Erythroblast (primary cell): ENCODE measurements at regions not wholly inside any gene's neighbourhood (a gene's known extent, or its start where the extent isn't known, plus 50 kb on each side); places are given as distances from the start of the nearest gene placed in this dataset.

Experiments used
- DNase-seq, 2 experiments: peaks; one replicate each; lab custom pipeline; 2025; lab: John Stamatoyannopoulos, UW
- GATA1 ChIP-seq: IDR thresholded peaks from 2 replicates; pipeline ENCODE4 v1.6.1; 2011; ENCODE audit warnings: low read depth, mild to moderate bottlenecking, control low read depth, low read length, moderate library complexity
- POLR2A ChIP-seq: IDR thresholded peaks from 2 replicates; pipeline ENCODE4 v1.6.1; 2011; ENCODE audit warnings: mild to moderate bottlenecking, low read length

DNA sequence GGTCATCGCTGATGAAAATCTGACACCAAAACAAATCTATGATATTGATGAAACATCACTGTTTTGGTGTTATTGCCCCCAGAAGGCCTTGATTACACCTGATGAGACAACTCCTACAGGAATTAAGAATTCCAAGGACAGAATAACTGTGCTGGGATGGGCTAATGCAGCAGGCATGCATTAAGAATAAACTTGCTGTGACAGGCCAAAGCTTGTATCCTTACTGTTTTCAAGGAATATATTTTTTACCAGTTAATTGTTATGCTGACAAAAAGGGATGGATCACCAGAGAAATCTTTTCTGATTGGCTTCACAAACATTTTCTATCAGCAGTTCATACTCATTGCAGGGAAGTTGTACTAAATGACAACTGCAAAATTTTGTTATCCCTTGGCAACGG, 278.2 kb downstream of the IKZF2 start:
- DNase-seq = no peak
- TF ChIP-seq GATA1 = no peak

DNA sequence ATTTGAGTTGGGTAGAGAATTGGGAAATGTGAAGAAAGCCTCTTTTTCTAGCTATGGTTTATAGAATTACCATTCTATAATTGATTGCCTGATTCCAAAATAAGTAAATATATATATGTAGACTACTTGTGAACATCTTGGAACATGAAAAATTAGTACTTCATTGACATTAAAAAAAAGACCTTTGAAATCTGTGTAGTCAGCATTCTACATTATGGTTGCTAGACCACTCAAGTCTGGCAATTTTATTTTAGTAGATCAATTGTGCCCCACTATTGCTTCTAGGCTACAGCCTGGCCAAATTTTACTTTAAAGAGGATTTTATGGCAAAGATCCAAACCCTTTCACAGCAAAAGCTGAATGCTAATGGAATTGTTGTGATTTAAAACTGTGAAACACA, 279.8 kb downstream of the IKZF2 start:
- TF ChIP-seq POLR2A (no peak), GATA1 (no peak)
- DNase-seq = no peak

DNA sequence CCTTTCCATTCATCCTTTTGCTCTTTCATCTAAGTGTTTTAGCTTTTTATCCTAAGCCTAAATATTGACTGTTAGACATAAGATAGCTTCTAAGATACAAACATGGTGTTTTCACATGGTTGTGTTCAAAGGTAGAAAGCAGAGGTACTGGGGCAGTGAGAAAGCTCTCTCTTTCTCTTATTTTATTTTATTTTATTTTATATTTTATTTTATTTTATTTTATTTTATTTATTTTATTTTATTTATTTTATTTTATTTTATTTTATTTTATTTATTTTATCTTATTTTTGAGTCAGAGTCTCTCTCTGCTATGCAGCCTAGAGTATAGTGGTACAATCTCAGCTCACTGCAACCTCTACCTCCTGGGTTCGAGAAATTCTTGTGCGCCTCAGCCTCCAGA, 287.2 kb downstream of the IKZF2 start:
- DNase-seq = no peak
- TF ChIP-seq GATA1 = no peak
- TF ChIP-seq POLR2A = no peak

DNA sequence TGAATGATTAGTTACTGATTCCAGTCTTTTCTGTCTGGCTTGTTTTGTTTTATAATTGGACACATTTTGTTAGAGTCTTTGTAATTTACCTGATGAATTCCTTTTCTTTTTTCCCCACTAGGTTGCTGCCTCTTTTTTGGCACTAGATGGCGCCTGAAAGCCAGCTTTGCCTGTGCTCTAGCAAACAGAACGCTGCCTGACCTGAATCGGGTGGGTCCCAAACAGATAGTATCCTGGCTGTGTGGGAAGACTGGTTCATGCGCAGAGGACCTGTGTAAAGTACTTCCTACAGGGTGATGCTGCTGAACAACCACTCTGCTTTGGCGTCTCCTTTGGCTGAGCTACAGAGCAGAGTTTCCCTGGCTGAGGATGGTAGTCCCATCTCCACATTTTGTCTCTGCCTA, 288.2 kb downstream of the IKZF2 start:
- TF ChIP-seq POLR2A (no peak), GATA1 (no peak)
- DNase-seq = peak; percentile 33 to 62

DNA sequence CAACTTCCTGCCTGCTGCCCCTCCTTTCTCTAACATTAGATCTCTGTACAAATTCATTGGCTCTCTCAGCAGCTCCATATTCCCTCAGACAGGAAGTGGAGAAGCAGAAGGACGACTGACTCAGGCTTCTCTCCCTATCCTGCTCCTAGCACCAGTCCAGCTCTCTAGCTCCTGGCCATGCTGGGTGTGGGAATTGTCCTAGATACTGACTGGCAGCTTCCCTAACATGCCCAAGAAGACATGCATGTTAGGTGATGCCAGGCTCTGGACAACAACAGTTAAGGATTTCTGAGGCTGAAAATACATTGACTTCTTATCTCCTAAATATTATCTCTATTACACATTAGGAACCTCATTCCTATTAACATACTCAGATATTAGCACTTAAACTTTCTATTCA, 292.9 kb downstream of the IKZF2 start:
- DNase-seq = no peak
- TF ChIP-seq POLR2A = no peak
- no peak for TF ChIP-seq GATA1

DNA sequence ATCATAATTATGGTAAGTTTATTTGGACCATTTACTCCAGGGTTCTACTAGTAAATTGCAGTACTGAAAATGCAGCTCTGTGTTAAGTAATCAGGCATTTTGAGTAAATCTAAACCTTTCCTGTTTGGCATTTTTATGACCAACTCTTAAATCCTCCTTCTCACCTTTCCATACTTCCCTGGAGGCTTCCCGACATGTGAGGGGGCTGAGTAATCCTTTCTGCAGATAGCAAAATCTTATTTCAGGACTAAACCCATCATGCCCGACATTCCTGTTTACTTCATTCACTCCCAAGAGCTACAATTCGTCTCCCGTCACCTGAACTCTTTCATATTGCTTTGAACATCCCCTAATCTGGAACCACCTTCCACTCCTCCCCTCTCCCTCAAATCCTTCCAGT, 296.6 kb downstream of the IKZF2 start:
- TF ChIP-seq POLR2A (no peak), GATA1 (no peak)
- DNase-seq = no peak

DNA sequence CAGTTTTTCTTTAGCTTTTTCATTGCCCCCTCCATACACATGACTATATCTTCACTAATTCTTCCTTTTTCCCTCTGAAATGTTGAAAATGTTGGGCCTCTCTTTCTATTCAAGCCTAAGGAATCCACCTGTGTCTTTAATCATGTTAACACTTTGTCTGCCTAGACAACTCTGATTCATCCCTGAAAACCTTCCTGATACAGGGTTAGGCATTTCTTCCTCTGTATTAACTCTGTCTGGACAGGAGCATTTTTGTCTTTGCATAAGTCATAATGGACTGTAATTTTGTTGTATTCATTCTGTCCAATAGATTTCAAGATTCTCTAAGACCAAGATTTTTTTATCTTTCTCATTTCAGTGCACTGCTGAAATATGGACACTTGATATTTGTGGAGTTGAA, 297.3 kb downstream of the IKZF2 start:
- DNase-seq = no peak
- TF ChIP-seq POLR2A (no peak), GATA1 (no peak)

DNA sequence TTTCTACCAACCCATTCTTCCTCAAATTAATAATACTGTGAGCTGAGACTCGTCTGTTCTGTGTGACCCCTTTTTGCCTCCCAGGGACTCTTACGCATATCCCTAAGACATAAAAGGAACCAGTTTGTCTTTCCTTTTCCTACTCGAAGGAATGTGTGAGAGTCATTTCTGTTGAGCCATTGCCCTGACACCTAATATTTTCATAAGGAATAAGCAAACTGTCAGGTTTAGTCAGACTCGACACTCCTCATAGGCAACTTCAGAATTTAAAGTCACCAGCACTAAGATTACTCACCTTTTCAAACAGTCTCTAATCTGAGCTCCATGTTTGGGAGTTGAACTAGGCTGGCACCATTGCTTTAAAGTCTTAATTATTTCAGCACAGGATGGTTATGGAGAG, 305.5 kb downstream of the IKZF2 start:
- TF ChIP-seq POLR2A (no peak), GATA1 (no peak)
- no peak for DNase-seq

DNA sequence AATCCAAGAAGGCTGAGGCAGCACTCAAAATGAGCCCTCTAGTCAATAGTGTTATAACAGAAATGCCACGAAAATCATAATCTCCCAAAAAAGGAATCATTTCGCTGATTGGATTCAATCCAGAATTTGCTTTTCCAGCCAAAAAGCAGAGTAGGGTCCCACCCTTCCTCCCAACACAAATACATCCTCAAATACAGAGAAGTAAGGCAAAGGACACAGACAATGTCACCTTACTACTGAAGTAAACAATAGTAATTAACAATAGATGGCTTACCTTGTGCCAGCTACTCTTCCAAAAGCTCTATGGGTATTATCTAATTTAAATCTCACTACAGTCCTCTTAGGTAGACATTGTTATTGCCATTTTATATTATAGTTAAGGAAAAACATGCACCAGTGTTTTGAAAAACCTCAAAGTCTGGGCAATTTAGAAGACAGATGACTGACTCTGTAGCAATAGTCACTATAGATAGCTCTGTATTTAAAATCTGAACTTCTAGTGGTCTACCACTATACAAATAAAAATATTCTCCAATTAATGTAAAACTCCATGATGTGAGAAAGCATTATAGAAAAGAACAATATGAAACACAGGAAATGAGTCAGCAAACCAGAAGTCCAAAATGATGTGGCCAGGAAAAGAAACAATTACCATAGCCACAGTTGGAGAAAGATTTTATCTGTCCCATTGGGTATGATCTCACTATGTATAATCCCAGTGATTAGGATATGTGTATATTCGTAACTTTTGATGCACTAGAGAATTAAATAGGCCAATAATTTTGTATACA, 305.0 kb upstream of the ERBB4 start:
- DNase-seq = no peak
- TF ChIP-seq POLR2A = no peak
- TF ChIP-seq GATA1 = no peak

DNA sequence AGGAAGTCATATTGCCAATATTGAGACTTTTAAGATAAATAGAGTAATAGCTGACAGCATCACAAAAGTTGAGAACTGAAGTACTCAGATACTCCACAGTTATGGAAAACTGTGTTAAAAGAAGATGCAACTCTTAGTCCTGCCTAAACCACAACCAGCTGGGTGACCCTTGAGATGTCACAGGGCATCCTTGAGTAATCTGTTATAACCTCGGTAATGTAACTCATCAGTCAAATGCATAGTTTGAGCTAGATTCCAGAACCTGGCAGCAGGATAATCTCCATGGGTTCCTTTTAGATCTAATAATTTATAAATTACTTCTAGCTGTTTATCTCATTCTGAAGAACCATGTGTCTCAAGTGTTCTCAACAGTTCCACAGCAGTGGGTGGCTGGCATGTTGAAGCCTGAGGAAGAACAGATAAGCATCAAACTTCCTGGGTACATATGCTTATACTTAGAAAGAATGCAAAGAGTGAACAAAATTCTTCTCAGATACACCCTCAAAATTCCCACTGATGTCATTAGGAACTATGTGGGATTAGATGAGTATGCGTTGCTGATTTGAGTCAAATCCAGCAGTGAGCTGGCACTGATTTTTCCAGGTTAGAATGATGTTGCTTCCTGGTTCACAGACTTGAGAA, 304.1 kb upstream of the ERBB4 start:
- no peak for TF ChIP-seq GATA1
- DNase-seq = no peak

DNA sequence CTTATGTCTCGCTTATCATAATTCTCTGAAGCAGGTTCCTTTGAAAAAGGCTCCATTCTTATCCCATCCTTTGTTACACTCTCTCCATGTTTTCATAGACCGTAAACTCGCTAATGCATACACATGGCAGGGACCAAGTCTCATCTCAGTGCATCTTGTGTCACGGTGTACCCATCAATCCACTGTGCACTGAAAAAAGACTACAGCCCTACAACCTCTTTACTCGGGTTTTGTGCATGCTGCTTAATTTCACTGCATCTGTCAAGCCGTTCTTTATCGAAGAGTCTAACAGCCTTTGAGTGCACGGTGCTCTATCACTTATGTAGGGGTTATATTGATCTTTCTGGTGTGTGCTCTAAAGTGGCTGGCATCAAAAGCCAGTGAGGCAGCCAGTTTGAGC, 302.9 kb upstream of the ERBB4 start:
- no peak for TF ChIP-seq POLR2A
- TF ChIP-seq GATA1 = no peak

DNA sequence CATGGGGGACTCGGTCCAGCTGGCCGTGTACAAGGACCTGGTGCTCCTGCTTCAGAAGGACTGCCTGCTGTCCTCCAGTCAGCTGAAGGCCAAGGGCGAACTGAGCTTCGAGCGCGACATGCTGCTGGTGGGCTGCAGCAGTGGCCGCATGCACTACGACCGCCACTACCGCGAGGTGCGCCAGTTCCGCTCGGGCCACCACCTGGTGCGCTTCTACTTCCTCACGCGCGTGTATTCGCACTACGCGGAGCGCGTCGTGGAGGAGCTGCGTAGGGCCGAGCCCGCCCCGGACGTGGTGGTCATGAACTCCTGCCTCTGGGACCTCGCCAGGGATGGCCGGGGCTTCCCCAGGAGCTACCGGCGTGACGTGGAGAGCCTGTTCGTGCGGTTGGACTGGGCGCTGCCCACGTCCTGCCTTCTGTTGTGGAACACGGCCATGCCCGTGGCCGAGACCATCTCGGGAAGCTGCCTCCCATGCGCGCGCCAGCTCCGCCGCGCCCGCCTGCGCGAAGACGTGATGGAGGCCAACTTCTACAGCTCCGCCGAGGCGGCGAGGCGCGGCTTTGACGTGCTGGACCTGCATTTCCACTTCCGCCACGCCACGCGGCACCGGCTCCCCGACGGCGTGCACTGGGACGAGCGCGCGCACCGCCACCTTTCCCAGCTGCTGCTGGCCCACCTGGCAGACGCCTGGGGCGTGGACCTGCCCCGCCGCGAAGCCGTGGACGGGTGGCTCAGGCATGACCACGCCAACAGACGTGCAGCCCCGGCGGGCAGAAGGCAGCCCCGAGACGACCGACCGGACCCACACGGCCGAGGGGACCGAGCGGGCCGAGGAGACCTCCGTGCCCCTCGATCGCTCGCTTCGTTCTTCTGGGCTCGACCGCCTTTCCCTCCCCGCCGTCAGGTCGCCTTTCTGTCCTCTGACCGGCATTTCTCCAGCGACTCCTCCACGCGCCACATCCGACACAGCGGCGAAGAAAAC, 293.9 kb upstream of the ERBB4 start:
- no peak for TF ChIP-seq GATA1
- TF ChIP-seq POLR2A = no peak
- no peak for DNase-seq

More for the DNA sequence above, 302.9 kb upstream of the ERBB4 start:
- no peak for DNase-seq

DNA sequence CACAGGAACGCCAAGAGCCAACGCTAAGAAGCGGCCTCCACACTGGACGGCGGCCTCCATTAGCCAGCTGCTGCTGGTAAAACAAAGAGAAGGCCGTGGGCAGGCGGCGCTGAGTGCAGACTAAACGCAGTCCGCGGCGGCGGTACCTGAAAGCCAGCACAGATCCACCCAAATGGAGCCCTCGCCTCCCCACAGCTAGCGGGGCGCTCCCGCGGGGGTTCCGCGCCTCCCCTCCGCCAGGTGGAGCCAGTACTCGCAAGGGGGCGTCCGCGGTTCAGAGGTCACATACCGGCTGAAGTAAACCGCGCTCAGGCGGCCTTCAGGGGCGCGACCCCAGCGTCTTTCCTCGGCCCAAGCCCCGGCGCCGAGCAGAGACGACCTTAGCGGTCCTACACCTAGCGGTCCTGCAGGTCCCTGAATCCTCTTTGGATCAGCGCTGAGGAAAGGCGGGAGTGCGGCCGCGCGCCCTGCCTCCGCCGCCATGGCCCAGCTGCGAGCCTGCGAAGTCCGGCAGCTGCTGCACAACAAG, 293.1 kb upstream of the ERBB4 start:
- TF ChIP-seq GATA1 (no peak), POLR2A (no peak)
- no peak for DNase-seq

DNA sequence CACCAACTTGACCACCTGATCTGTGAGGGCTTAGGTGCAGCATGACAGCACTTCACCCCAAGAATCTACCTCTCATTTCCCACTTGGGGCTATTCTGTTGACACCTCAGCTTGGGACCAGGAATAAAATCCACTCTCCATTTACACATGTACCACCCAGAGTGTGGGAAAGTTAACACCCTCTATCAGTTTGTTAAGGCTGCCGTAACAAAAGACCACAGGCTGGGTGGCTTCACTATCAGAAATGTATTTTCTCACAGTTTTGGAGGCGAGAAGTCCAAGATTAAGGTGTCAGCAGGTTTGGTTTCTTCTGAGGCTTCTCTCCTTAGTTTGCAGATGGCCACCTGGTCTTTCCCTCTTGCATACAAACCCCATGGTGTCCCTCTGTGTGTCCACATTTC, 277.7 kb upstream of the ERBB4 start:
- no peak for TF ChIP-seq GATA1
- TF ChIP-seq POLR2A = no peak
- no peak for DNase-seq
